ENCODE measurements at regions not wholly inside any gene's neighbourhood (a gene's known extent, or its start where the extent isn't known, plus 50 kb on each side); places are given as distances from the start of the nearest gene placed in this dataset.

- no peaks in the 10 kb centered on the region for H3K36me3 ChIP-seq (ENCODE audit: control insufficient read depth in 5 of 5, insufficient read depth in 5 of 5, low read length in 5 of 5)
- H3K27ac ChIP-seq (ENCODE audit: low read depth, low read length) = no peak overlapping the region
- no peak overlapping the region for H3K4me3 ChIP-seq (ENCODE audit: low read depth in 1 of 5, low read length in 5 of 5)
- no peak overlapping the region for H3K9ac ChIP-seq (ENCODE audit: low read length in 5 of 5)
- no peaks in the 10 kb centered on the region for H3K9me3 ChIP-seq (ENCODE audit: control insufficient read depth in 5 of 5, low read length in 5 of 5)
- H3K4me1 ChIP-seq (ENCODE audit: control insufficient read depth in 5 of 5, insufficient read depth in 5 of 5, low read length in 5 of 5) = no peaks in the 10 kb centered on the region
- peaks cover 0 to 5% (median 0%) of the 10 kb centered on the region in 5 donors for H3K27me3 ChIP-seq (ENCODE audit: control insufficient read depth in 5 of 5, insufficient read depth in 4 of 5, low read length in 5 of 5)
These were observed 127.5 kb downstream of the SS18 start for GRCh38 chr18:25962919-25963318.

- Histone ChIP-seq H3K27ac (ENCODE audit: low read depth, low read length) (no peak overlapping the region), H3K36me3 (ENCODE audit: control insufficient read depth in 5 of 5, insufficient read depth in 5 of 5, low read length in 5 of 5) (no peaks in the 10 kb centered on the region), H3K27me3 (ENCODE audit: control insufficient read depth in 5 of 5, insufficient read depth in 4 of 5, low read length in 5 of 5) (peaks cover 0 to 5% (median 0%) of the 10 kb centered on the region in 5 donors), H3K4me3 (ENCODE audit: low read depth in 1 of 5, low read length in 5 of 5) (no peak overlapping the region), H3K9me3 (ENCODE audit: control insufficient read depth in 5 of 5, low read length in 5 of 5) (no peaks in the 10 kb centered on the region), H3K4me1 (ENCODE audit: control insufficient read depth in 5 of 5, insufficient read depth in 5 of 5, low read length in 5 of 5) (no peaks in the 10 kb centered on the region), H3K9ac (ENCODE audit: low read length in 5 of 5) (no peak overlapping the region)
These were observed 128.2 kb downstream of the SS18 start for GRCh38 chr18:25962176-25962575.

GRCh38 chr18:25957017-25957416 is 133.4 kb downstream of the SS18 start:
- Histone ChIP-seq H3K4me3 (ENCODE audit: low read depth in 1 of 5, low read length in 5 of 5) (no peak overlapping the region), H3K4me1 (ENCODE audit: control insufficient read depth in 5 of 5, insufficient read depth in 5 of 5, low read length in 5 of 5) (peaks cover 0 to 2% (median 0%) of the 10 kb centered on the region in 5 donors), H3K27ac (ENCODE audit: low read depth, low read length) (no peak overlapping the region), H3K9me3 (ENCODE audit: control insufficient read depth in 5 of 5, low read length in 5 of 5) (no peaks in the 10 kb centered on the region), H3K9ac (ENCODE audit: low read length in 5 of 5) (no peak overlapping the region), H3K27me3 (ENCODE audit: control insufficient read depth in 5 of 5, insufficient read depth in 4 of 5, low read length in 5 of 5) (no peaks in the 10 kb centered on the region), H3K36me3 (ENCODE audit: control insufficient read depth in 5 of 5, insufficient read depth in 5 of 5, low read length in 5 of 5) (no peaks in the 10 kb centered on the region)

- Histone ChIP-seq H3K27me3 (ENCODE audit: control insufficient read depth in 5 of 5, insufficient read depth in 4 of 5, low read length in 5 of 5) (no peaks in the 10 kb centered on the region), H3K36me3 (ENCODE audit: control insufficient read depth in 5 of 5, insufficient read depth in 5 of 5, low read length in 5 of 5) (no peaks in the 10 kb centered on the region), H3K9ac (ENCODE audit: low read length in 5 of 5) (no peak overlapping the region), H3K4me1 (ENCODE audit: control insufficient read depth in 5 of 5, insufficient read depth in 5 of 5, low read length in 5 of 5) (peaks cover 0 to 2% (median 0%) of the 10 kb centered on the region in 5 donors), H3K27ac (ENCODE audit: low read depth, low read length) (no peak overlapping the region), H3K4me3 (ENCODE audit: low read depth in 1 of 5, low read length in 5 of 5) (no peak overlapping the region), H3K9me3 (ENCODE audit: control insufficient read depth in 5 of 5, low read length in 5 of 5) (no peaks in the 10 kb centered on the region)
These were observed 137.3 kb downstream of the SS18 start for GRCh38 chr18:25953111-25953510.

DNA sequence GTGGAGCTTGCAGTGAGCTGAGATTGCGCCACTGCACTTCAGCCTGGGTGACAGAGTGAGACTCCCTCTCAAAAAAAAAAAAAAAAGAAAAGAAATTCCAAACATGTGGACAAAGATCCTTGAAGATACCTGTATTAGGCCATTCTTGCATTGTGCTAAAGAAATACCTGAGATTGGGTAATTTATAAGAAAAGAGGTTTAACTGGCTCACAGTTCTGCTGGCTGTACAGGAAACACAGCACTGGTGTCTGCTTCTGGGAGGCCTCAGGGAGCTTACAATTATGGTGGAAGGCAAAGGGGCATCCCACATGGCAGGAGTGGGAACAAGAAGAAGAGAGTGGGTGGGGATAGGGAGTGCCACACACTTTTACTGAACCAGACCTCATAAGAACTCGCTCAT is 140.1 kb downstream of the SS18 start:
- Histone ChIP-seq H3K9me3 (ENCODE audit: control insufficient read depth in 5 of 5, low read length in 5 of 5) (no peaks in the 10 kb centered on the region), H3K4me1 (ENCODE audit: control insufficient read depth in 5 of 5, insufficient read depth in 5 of 5, low read length in 5 of 5) (peaks cover 0 to 2% (median 0%) of the 10 kb centered on the region in 5 donors), H3K27me3 (ENCODE audit: control insufficient read depth in 5 of 5, insufficient read depth in 4 of 5, low read length in 5 of 5) (no peaks in the 10 kb centered on the region), H3K9ac (ENCODE audit: low read length in 5 of 5) (no peak overlapping the region), H3K27ac (ENCODE audit: low read depth, low read length) (no peak overlapping the region), H3K4me3 (ENCODE audit: low read depth in 1 of 5, low read length in 5 of 5) (no peak overlapping the region), H3K36me3 (ENCODE audit: control insufficient read depth in 5 of 5, insufficient read depth in 5 of 5, low read length in 5 of 5) (no peaks in the 10 kb centered on the region)

DNA sequence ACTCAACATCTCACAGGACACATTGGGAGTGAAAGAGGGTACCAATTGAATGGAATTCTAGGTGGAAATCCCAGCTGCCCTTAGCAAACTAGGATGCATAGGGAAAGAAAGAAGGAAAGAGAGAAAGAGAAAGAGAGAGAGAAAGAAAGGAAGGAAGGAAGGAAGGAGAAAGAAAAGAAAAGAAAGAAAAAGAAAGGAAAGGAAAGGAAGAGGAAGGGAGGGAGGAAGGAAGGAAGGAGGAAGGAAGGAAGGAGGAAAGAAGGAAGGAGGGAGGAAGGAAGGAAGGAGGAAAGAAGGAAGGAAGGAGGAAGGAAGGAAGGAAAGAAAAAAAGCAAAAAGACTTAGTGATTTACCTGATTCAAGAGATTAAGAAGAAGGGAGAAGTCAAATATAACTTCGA is 143.9 kb downstream of the SS18 start:
- Histone ChIP-seq H3K9ac (ENCODE audit: low read length in 5 of 5) (no peak overlapping the region), H3K9me3 (ENCODE audit: control insufficient read depth in 5 of 5, low read length in 5 of 5) (no peaks in the 10 kb centered on the region), H3K36me3 (ENCODE audit: control insufficient read depth in 5 of 5, insufficient read depth in 5 of 5, low read length in 5 of 5) (no peaks in the 10 kb centered on the region), H3K27ac (ENCODE audit: low read depth, low read length) (no peak overlapping the region), H3K4me3 (ENCODE audit: low read depth in 1 of 5, low read length in 5 of 5) (no peak overlapping the region), H3K4me1 (ENCODE audit: control insufficient read depth in 5 of 5, insufficient read depth in 5 of 5, low read length in 5 of 5) (no peaks in the 10 kb centered on the region), H3K27me3 (ENCODE audit: control insufficient read depth in 5 of 5, insufficient read depth in 4 of 5, low read length in 5 of 5) (no peaks in the 10 kb centered on the region)

DNA sequence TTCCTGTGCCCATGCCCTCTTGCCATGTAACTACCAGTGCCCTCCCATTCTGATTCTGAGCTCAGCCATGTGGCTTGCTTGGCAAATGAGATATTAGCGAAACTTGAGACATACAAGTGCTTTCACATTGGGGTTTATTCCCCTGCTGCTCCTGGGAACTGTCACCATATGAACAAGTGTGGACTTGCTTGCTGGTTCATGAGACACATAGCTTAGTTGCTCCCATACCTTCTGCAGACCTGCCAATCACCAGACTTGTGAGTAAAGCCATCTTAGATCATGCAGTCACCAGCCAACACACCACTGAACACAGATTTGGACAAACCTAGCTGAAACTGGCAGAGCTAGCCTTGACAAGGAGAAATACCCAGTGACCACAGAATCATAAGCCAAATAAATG is 155.1 kb downstream of the SS18 start:
- Histone ChIP-seq H3K4me1 (ENCODE audit: control insufficient read depth in 5 of 5, insufficient read depth in 5 of 5, low read length in 5 of 5) (no peaks in the 10 kb centered on the region), H3K27me3 (ENCODE audit: control insufficient read depth in 5 of 5, insufficient read depth in 4 of 5, low read length in 5 of 5) (no peaks in the 10 kb centered on the region), H3K36me3 (ENCODE audit: control insufficient read depth in 5 of 5, insufficient read depth in 5 of 5, low read length in 5 of 5) (no peaks in the 10 kb centered on the region), H3K9me3 (ENCODE audit: control insufficient read depth in 5 of 5, low read length in 5 of 5) (no peaks in the 10 kb centered on the region), H3K9ac (ENCODE audit: low read length in 5 of 5) (no peak overlapping the region), H3K27ac (ENCODE audit: low read depth, low read length) (no peak overlapping the region), H3K4me3 (ENCODE audit: low read depth in 1 of 5, low read length in 5 of 5) (no peak overlapping the region)

GRCh38 chr18:25931126-25931525 is 159.3 kb downstream of the SS18 start:
- H3K9me3 ChIP-seq (ENCODE audit: control insufficient read depth in 5 of 5, low read length in 5 of 5) = no peaks in the 10 kb centered on the region
- H3K36me3 ChIP-seq (ENCODE audit: control insufficient read depth in 5 of 5, insufficient read depth in 5 of 5, low read length in 5 of 5) = no peaks in the 10 kb centered on the region
- H3K27ac ChIP-seq (ENCODE audit: low read depth, low read length) = no peak overlapping the region
- no peak overlapping the region for H3K4me3 ChIP-seq (ENCODE audit: low read depth in 1 of 5, low read length in 5 of 5)
- no peak overlapping the region for H3K9ac ChIP-seq (ENCODE audit: low read length in 5 of 5)
- H3K4me1 ChIP-seq (ENCODE audit: control insufficient read depth in 5 of 5, insufficient read depth in 5 of 5, low read length in 5 of 5) = no peaks in the 10 kb centered on the region
- no peaks in the 10 kb centered on the region for H3K27me3 ChIP-seq (ENCODE audit: control insufficient read depth in 5 of 5, insufficient read depth in 4 of 5, low read length in 5 of 5)

- no peak overlapping the region for H3K4me3 ChIP-seq (ENCODE audit: low read depth in 1 of 5, low read length in 5 of 5)
- H3K27ac ChIP-seq (ENCODE audit: low read depth, low read length) = no peak overlapping the region
- no peaks in the 10 kb centered on the region for H3K36me3 ChIP-seq (ENCODE audit: control insufficient read depth in 5 of 5, insufficient read depth in 5 of 5, low read length in 5 of 5)
- H3K9ac ChIP-seq (ENCODE audit: low read length in 5 of 5) = no peak overlapping the region
- H3K27me3 ChIP-seq (ENCODE audit: control insufficient read depth in 5 of 5, insufficient read depth in 4 of 5, low read length in 5 of 5) = no peaks in the 10 kb centered on the region
- H3K4me1 ChIP-seq (ENCODE audit: control insufficient read depth in 5 of 5, insufficient read depth in 5 of 5, low read length in 5 of 5) = no peaks in the 10 kb centered on the region
- H3K9me3 ChIP-seq (ENCODE audit: control insufficient read depth in 5 of 5, low read length in 5 of 5) = no peaks in the 10 kb centered on the region
These were observed 160.6 kb downstream of the SS18 start for GRCh38 chr18:25929787-25930186.

- Histone ChIP-seq H3K4me1 (ENCODE audit: control insufficient read depth in 5 of 5, insufficient read depth in 5 of 5, low read length in 5 of 5) (no peaks in the 10 kb centered on the region), H3K9me3 (ENCODE audit: control insufficient read depth in 5 of 5, low read length in 5 of 5) (no peaks in the 10 kb centered on the region), H3K27me3 (ENCODE audit: control insufficient read depth in 5 of 5, insufficient read depth in 4 of 5, low read length in 5 of 5) (no peaks in the 10 kb centered on the region), H3K36me3 (ENCODE audit: control insufficient read depth in 5 of 5, insufficient read depth in 5 of 5, low read length in 5 of 5) (no peaks in the 10 kb centered on the region), H3K27ac (ENCODE audit: low read depth, low read length) (no peak overlapping the region), H3K9ac (ENCODE audit: low read length in 5 of 5) (no peak overlapping the region), H3K4me3 (ENCODE audit: low read depth in 1 of 5, low read length in 5 of 5) (no peak overlapping the region)
These were observed 162.6 kb downstream of the SS18 start for GRCh38 chr18:25927830-25928229.

GRCh38 chr18:25923193-25923592 is 167.2 kb downstream of the SS18 start:
- Histone ChIP-seq H3K27ac (ENCODE audit: low read depth, low read length) (no peak overlapping the region), H3K36me3 (ENCODE audit: control insufficient read depth in 5 of 5, insufficient read depth in 5 of 5, low read length in 5 of 5) (no peaks in the 10 kb centered on the region), H3K4me3 (ENCODE audit: low read depth in 1 of 5, low read length in 5 of 5) (no peak overlapping the region), H3K9me3 (ENCODE audit: control insufficient read depth in 5 of 5, low read length in 5 of 5) (no peaks in the 10 kb centered on the region), H3K4me1 (ENCODE audit: control insufficient read depth in 5 of 5, insufficient read depth in 5 of 5, low read length in 5 of 5) (peaks cover 0 to under 1% (median 0%) of the 10 kb centered on the region in 5 donors), H3K9ac (ENCODE audit: low read length in 5 of 5) (no peak overlapping the region), H3K27me3 (ENCODE audit: control insufficient read depth in 5 of 5, insufficient read depth in 4 of 5, low read length in 5 of 5) (no peaks in the 10 kb centered on the region)

Measured in subcutaneous abdominal adipose tissue (tissue), 5 donors.